Body of pancreas (tissue), 4 donors: ENCODE measurements at regions not wholly inside any gene's neighbourhood (a gene's known extent, or its start where the extent isn't known, plus 50 kb on each side); places are given as distances from the start of the nearest gene placed in this dataset.
"Not testable (repeated sequence)": the region's sequence is repeated elsewhere in the genome, so short reads cannot be mapped to it uniquely, and the experiment has no call there.

ENCODE experiments used
- POLR2A ChIP-seq, 3 donors: fragments of 450-650 bp; IDR thresholded peaks; one replicate each; pipeline ENCODE4 v1.6.1; 2016; ENCODE audit warnings: antibody characterized with exemption in 3 of 3, mild to moderate bottlenecking in 2 of 3
- TF ChIP-seq, protein P1 (sequence below), 7 experiments: fragments of 450-650 bp in 4 of 7; fragments of 200-600 bp in 3 of 7; sonication (generic) in 3 of 7; IDR thresholded peaks; one replicate each; pipeline ENCODE4 v1.5.1; 2016 to 2019; ENCODE audit warnings: antibody characterized with exemption in 7 of 7

DNA sequence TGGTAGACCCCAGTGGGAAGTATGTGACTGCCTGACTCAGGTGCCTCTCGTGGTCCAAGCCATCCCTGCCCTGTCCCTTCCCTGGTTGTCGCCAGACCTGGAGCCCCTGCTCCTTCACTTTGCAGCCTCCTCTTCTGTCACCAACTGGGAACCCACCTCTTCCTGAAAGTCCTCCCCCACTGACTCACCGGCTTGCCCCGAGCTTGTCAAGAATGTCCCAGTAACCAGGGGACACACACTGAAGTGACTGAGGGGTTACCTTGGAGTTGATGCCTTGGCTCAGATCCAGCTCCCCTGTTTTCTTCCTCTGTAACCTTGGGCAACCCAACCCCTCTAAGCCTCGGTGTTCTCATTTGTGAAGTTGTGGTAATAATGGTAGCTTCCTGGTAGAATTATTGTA is 155.4 kb downstream of the OR4F15 start:
- TF ChIP-seq POLR2A (IDR thresholded peaks at IDR 0.05), result not testable (repeated sequence)
- TF ChIP-seq, protein P1, sequence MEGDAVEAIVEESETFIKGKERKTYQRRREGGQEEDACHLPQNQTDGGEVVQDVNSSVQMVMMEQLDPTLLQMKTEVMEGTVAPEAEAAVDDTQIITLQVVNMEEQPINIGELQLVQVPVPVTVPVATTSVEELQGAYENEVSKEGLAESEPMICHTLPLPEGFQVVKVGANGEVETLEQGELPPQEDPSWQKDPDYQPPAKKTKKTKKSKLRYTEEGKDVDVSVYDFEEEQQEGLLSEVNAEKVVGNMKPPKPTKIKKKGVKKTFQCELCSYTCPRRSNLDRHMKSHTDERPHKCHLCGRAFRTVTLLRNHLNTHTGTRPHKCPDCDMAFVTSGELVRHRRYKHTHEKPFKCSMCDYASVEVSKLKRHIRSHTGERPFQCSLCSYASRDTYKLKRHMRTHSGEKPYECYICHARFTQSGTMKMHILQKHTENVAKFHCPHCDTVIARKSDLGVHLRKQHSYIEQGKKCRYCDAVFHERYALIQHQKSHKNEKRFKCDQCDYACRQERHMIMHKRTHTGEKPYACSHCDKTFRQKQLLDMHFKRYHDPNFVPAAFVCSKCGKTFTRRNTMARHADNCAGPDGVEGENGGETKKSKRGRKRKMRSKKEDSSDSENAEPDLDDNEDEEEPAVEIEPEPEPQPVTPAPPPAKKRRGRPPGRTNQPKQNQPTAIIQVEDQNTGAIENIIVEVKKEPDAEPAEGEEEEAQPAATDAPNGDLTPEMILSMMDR (IDR thresholded peaks at IDR 0.05), result not testable (repeated sequence)
